K562 (cell line): ENCODE measurements at regions not wholly inside any gene's neighbourhood (a gene's known extent, or its start where the extent isn't known, plus 50 kb on each side); places are given as distances from the start of the nearest gene placed in this dataset.

ENCODE experiments used
- EZH2 ChIP-seq: IDR thresholded peaks from 2 replicates; pipeline ENCODE4 v1.6.1; 2012; ENCODE audit warnings: low read depth, mild to moderate bottlenecking, inconsistent platforms, low read length, borderline replicate concordance
- FOS ChIP-seq: IDR thresholded peaks from 3 replicates; pipeline ENCODE4 v1.6.1; 2011; ENCODE audit not compliant: insufficient read length; ENCODE audit errors: extremely low read depth
- GABPA ChIP-seq: fragments of 200-800 bp; sonication (Bioruptor generic); conservative IDR thresholded peaks from 2 replicates; pipeline ENCODE4 v1.6.1; 2016; ENCODE audit warnings: low read depth, missing genetic modification characterization, missing compliant biosample characterization
- NR2C1 ChIP-seq, 2 experiments: fragments of 450-650 bp; IDR thresholded peaks; 2 replicates each; pipeline ENCODE4 v1.6.1; 2017; ENCODE audit warnings: mild to moderate bottlenecking in 2 of 2, antibody characterized with exemption in 1 of 2, inconsistent platforms in 1 of 2, missing compliant biosample characterization in 1 of 2, missing genetic modification characterization in 1 of 2
- TAF1 ChIP-seq: IDR thresholded peaks from 2 replicates; pipeline ENCODE4 v1.6.1; 2011; ENCODE audit warnings: mild to moderate bottlenecking, low read length, moderate library complexity; ENCODE audit not compliant: insufficient read depth, control insufficient read depth, severe bottlenecking; ENCODE audit errors: extremely low read depth
- ZBTB40 ChIP-seq, 2 experiments: fragments of 450-650 bp in 1 of 2; sonication (generic) in 1 of 2; formaldehyde crosslinking in 1 of 2; IDR thresholded peaks; 2 replicates each; pipeline versions ENCODE4 v1.7.1 to v1.9.0; 2016 to 2022; ENCODE audit warnings: inconsistent platforms in 1 of 2, mild to moderate bottlenecking in 1 of 2, missing genetic modification reagents in 1 of 2
- ZNF232 ChIP-seq: sonication (generic); formaldehyde crosslinking; IDR thresholded peaks from 2 replicates; pipeline ENCODE4 v1.8.0; 2022; ENCODE audit warnings: mild to moderate bottlenecking, missing genetic modification reagents

GRCh38 chr14:103204852-103205540 lies 81.7 kb downstream of the TNFAIP2 start:
- TF ChIP-seq GABPA (tag) (no peak), FOS (no peak), TAF1 (no peak), NR2C1 (IDR thresholded peaks at IDR 0.05) (0 out of 2 replicates have a peak, but pooled peaks have one; percentile 25), NR2C1 (tag; IDR thresholded peaks at IDR 0.05) (peak; percentile 60), EZH2 (no peak), ZNF232 (CRISPR knock-in tag) (no peak), ZBTB40 (IDR thresholded peaks at IDR 0.05) (no peak), ZBTB40 (CRISPR knock-in tag; IDR thresholded peaks at IDR 0.05) (no peak)
